ENCODE measurements at regions not wholly inside any gene's neighbourhood (a gene's known extent, or its start where the extent isn't known, plus 50 kb on each side); places are given as distances from the start of the nearest gene placed in this dataset.

DNA sequence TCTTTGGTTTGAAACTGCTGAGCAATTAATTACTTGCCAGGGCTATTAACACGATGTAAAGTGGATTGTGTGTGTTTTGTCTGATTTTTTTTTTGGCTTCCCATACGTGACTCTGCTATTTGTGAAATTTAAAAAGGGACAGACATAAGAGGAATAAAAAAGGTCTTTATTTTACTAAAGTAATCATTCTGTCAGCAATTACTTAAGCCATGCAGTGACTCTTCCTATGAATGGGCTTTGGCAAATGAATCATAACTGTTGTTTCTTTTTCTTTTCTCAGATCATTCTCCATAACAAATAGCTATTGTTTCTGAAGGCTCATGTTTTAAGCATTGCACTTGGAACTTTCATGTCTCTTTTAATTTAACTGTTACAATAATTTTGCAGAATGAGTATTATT is 461.3 kb upstream of the RORB start:
- TF ChIP-seq EZH2phosphoT487 (IDR thresholded peaks at IDR 0.05; ENCODE audit: unreplicated experiment) (no peak), CTCF (conservative IDR thresholded peaks at IDR 0.05; ENCODE audit: low read depth in 2 of 2) (no peak), REST (IDR thresholded peaks at IDR 0.05; ENCODE audit: unreplicated experiment) (no peak), POLR2AphosphoS5 (IDR thresholded peaks at IDR 0.05; ENCODE audit: low read depth) (no peak), JUNB (IDR thresholded peaks at IDR 0.05; ENCODE audit: unreplicated experiment) (no peak), STAT1 (IDR thresholded peaks at IDR 0.05; ENCODE audit: unreplicated experiment) (no peak), EZH2 (IDR thresholded peaks at IDR 0.05; ENCODE audit: low read depth, unreplicated experiment) (no peak), ETS1 (IDR thresholded peaks at IDR 0.05) (no peak)
